Stimulated activated CD8-positive, alpha-beta memory T cell treated with anti-CD3 and anti-CD28 coated beads, Interleukin-2, amount 100 ng/mL, for 48 hours (primary cell): ENCODE measurements at regions not wholly inside any gene's neighbourhood (a gene's known extent, or its start where the extent isn't known, plus 50 kb on each side); places are given as distances from the start of the nearest gene placed in this dataset.
A peak's percentile ranks its signal among the peaks of the same experiment; 100 is the strongest.

ENCODE experiments used
- DNase-seq, 2 donors: peaks; one replicate each; pipeline ENCODE4 v3.0.0-alpha.2; 2020; ENCODE audit warnings: low read depth in 2 of 2

GRCh38 chr13:24081387-24081786, 79.1 kb upstream of the SPATA13 start:
- DNase-seq = no peak

GRCh38 chr13:24083141-24083540, 77.4 kb upstream of the SPATA13 start:
- no peak for DNase-seq

- DNase-seq = no peak
These were observed 76.6 kb upstream of the SPATA13 start for GRCh38 chr13:24083722-24084421.

- DNase-seq = no peak
These were observed 74.9 kb upstream of the SPATA13 start for GRCh38 chr13:24085662-24086061.

- DNase-seq = no peak
These were observed 73.9 kb upstream of the SPATA13 start for GRCh38 chr13:24086642-24087041.

GRCh38 chr13:24087605-24088225, 72.8 kb upstream of the SPATA13 start:
- DNase-seq = no peak

GRCh38 chr13:24090049-24090448, 70.5 kb upstream of the SPATA13 start:
- DNase-seq = no peak

- DNase-seq = no peak
These were observed 69.4 kb upstream of the SPATA13 start for GRCh38 chr13:24091080-24091479.

- DNase-seq = no peak
These were observed 68.4 kb upstream of the SPATA13 start for GRCh38 chr13:24092108-24092507.

GRCh38 chr13:24093047-24093446, 67.5 kb upstream of the SPATA13 start:
- no peak for DNase-seq

GRCh38 chr13:24096659-24097058, 63.9 kb upstream of the SPATA13 start:
- no peak for DNase-seq

- DNase-seq = peak; percentile 23 to 31
These were observed 63.5 kb upstream of the SPATA13 start for GRCh38 chr13:24097064-24097463.

- DNase-seq = peak; percentile 5 to 7
These were observed 62.9 kb upstream of the SPATA13 start for GRCh38 chr13:24097667-24098066.

GRCh38 chr13:24099490-24099889, 61.0 kb upstream of the SPATA13 start:
- no peak for DNase-seq

GRCh38 chr13:24100188-24100587, 60.3 kb upstream of the SPATA13 start:
- no peak for DNase-seq

GRCh38 chr13:24103782-24104372, 56.6 kb upstream of the SPATA13 start:
- DNase-seq = no peak

GRCh38 chr13:24104723-24105122, 55.8 kb upstream of the SPATA13 start:
- no peak for DNase-seq

- no peak for DNase-seq
These were observed 54.1 kb upstream of the SPATA13 start for GRCh38 chr13:24106429-24106828.

GRCh38 chr13:24107955-24108614, 52.4 kb upstream of the SPATA13 start:
- no peak for DNase-seq

GRCh38 chr13:24108615-24108965, 51.9 kb upstream of the SPATA13 start:
- no peak for DNase-seq

GRCh38 chr13:24110011-24110410, 50.5 kb upstream of the SPATA13 start:
- DNase-seq = no peak
